Keratinocyte (primary cell): ENCODE measurements at regions not wholly inside any gene's neighbourhood (a gene's known extent, or its start where the extent isn't known, plus 50 kb on each side); places are given as distances from the start of the nearest gene placed in this dataset.
A peak's percentile ranks its signal among the peaks of the same experiment; 100 is the strongest.

Experiments used
- DNase-seq: peaks from one replicate; pipeline ENCODE4 v3.0.0-alpha.2; 2011; ENCODE audit warnings: low read depth, missing footprints, low spot score
- FAIRE-seq: peaks from 2 replicates; lab custom pipeline; 2011; peaks lifted over from hg19 to GRCh38; lab: Jason Lieb, UNC
- H2AFZ ChIP-seq: 2 replicates; pipeline ENCODE4 v1.6.0; 2012; ENCODE audit warnings: low read length, control low read depth, inconsistent platforms; ENCODE audit not compliant: control insufficient read depth
- H3K27ac ChIP-seq: 2 replicates; pipeline ENCODE4 v1.5.1; 2011; ENCODE audit warnings: low read length; ENCODE audit not compliant: control insufficient read depth, insufficient read depth
- H3K27me3 ChIP-seq: 3 replicates; pipeline ENCODE4 v1.6.0; 2011; ENCODE audit warnings: low read length; ENCODE audit not compliant: control insufficient read depth, insufficient read depth; ENCODE audit errors: extremely low read depth
- H3K36me3 ChIP-seq, 2 experiments: 2 replicates in 1 of 2; 3 replicates in 1 of 2; pipeline ENCODE4 v1.5.1; 2011; ENCODE audit warnings: low read length in 2 of 2, mild to moderate bottlenecking in 1 of 2; ENCODE audit not compliant: control insufficient read depth in 2 of 2, insufficient read depth in 2 of 2; ENCODE audit errors: extremely low read depth in 1 of 2
- H3K4me1 ChIP-seq: 3 replicates; pipeline ENCODE4 v1.5.1; 2011; ENCODE audit warnings: low read length; ENCODE audit not compliant: control insufficient read depth, insufficient read depth; ENCODE audit errors: extremely low read depth
- H3K4me2 ChIP-seq: 3 replicates; pipeline ENCODE4 v1.6.0; 2011; ENCODE audit warnings: low read depth, low read length; ENCODE audit not compliant: control insufficient read depth, insufficient read depth; ENCODE audit errors: extremely low read depth
- H3K4me3 ChIP-seq, 3 experiments: fragments of 200-600 bp in 1 of 3; sonication (generic) in 1 of 3; 2 replicates in 2 of 3; 3 replicates in 1 of 3; pipeline ENCODE4 v1.5.1; 2011 to 2016; ENCODE audit warnings: low read length in 3 of 3, mild to moderate bottlenecking in 3 of 3, control low read depth in 2 of 3, inconsistent platforms in 1 of 3, low read depth in 1 of 3, mixed read lengths in 1 of 3, mixed run types in 1 of 3, moderate library complexity in 1 of 3; ENCODE audit not compliant: control insufficient read depth in 2 of 3, insufficient read depth in 2 of 3; ENCODE audit errors: extremely low read depth in 1 of 3
- H3K79me2 ChIP-seq: 2 replicates; pipeline ENCODE4 v1.6.0; 2012; ENCODE audit warnings: low read length; ENCODE audit not compliant: control insufficient read depth, insufficient read depth
- H3K9ac ChIP-seq: 3 replicates; pipeline ENCODE4 v1.6.0; 2011; ENCODE audit warnings: low read length; ENCODE audit not compliant: control insufficient read depth, insufficient read depth; ENCODE audit errors: extremely low read depth
- H3K9me1 ChIP-seq: 3 replicates; pipeline ENCODE4 v1.6.0; 2011; ENCODE audit warnings: low read length; ENCODE audit not compliant: control insufficient read depth, insufficient read depth; ENCODE audit errors: extremely low read depth
- H3K9me3 ChIP-seq: 2 replicates; pipeline ENCODE4 v1.5.1; 2012; ENCODE audit warnings: low read depth, low read length; ENCODE audit not compliant: control insufficient read depth
- H4K20me1 ChIP-seq: 3 replicates; pipeline ENCODE4 v1.6.0; 2011; ENCODE audit warnings: low read length; ENCODE audit not compliant: control insufficient read depth, insufficient read depth; ENCODE audit errors: extremely low read depth
- EZH2 ChIP-seq: IDR thresholded peaks from one replicate; pipeline ENCODE4 v1.6.1; 2012; ENCODE audit warnings: inconsistent platforms, mild to moderate bottlenecking, low read length, moderate library complexity
- dilution Hi-C: fragments of 300-500 bp; cut with MboI; formaldehyde crosslinking; loops from one replicate; pipeline ENCODE4 v1.7.0; 2020; ENCODE audit warnings: low sequenced_read_pairs; ENCODE audit not compliant: extremely low pct_ligation_motif_present
- TF ChIP-seq, protein P1 (sequence below), 3 experiments: IDR thresholded peaks in 1 of 3; conservative IDR thresholded peaks in 1 of 3; optimal IDR thresholded peaks in 1 of 3; 2 replicates in 2 of 3; 3 replicates in 1 of 3; pipeline versions ENCODE3 to v1.5.1; 2011; ENCODE audit warnings: low read length in 3 of 3, mild to moderate bottlenecking in 3 of 3, moderate library complexity in 2 of 3, control low read depth in 1 of 3, inconsistent platforms in 1 of 3; ENCODE audit not compliant: insufficient read depth in 2 of 3; ENCODE audit errors: extremely low read depth in 1 of 3

DNA sequence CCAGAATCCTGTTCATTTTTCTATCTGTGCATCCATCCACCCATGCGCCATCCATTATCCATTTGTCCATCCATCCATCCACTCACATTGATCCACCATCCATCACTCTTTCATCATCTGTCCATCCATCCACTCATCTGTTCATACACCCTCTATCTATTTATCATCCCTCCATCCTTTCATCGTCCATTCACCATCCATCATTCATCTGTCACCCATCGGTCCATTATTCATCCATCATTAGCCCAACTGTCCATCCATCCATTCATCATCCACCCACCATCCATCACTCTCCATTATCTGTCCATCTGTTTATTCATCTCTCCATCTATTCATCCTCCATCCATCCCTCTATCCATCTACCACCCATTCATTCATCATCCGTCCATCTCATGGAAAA is 125.7 kb upstream of the TMPRSS2 start:
- Histone ChIP-seq H3K9me1 (no peaks in the 10 kb centered on the region), H3K27ac (peak overlapping the region; percentile 56), H3K79me2 (no peaks in the 10 kb centered on the region), H3K9me3 (peaks cover 2% of the 10 kb centered on the region), H4K20me1 (no peaks in the 10 kb centered on the region), H3K4me1 (peaks cover 53% of the 10 kb centered on the region), H2AFZ (no peak overlapping the region), H3K27me3 (no peaks in the 10 kb centered on the region), H3K9ac (no peak overlapping the region), H3K36me3 (no peaks in the 10 kb centered on the region), H3K4me2 (peak overlapping the region; percentile 25), H3K4me3 (no peak overlapping the region)
- dilution Hi-C loops = no loop called here
- no peak for TF ChIP-seq EZH2
- TF ChIP-seq, protein P1, sequence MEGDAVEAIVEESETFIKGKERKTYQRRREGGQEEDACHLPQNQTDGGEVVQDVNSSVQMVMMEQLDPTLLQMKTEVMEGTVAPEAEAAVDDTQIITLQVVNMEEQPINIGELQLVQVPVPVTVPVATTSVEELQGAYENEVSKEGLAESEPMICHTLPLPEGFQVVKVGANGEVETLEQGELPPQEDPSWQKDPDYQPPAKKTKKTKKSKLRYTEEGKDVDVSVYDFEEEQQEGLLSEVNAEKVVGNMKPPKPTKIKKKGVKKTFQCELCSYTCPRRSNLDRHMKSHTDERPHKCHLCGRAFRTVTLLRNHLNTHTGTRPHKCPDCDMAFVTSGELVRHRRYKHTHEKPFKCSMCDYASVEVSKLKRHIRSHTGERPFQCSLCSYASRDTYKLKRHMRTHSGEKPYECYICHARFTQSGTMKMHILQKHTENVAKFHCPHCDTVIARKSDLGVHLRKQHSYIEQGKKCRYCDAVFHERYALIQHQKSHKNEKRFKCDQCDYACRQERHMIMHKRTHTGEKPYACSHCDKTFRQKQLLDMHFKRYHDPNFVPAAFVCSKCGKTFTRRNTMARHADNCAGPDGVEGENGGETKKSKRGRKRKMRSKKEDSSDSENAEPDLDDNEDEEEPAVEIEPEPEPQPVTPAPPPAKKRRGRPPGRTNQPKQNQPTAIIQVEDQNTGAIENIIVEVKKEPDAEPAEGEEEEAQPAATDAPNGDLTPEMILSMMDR (optimal IDR thresholded peaks at IDR 0.05 in 1 of 3, IDR thresholded peaks at IDR 0.05 in 1 of 3, conservative IDR thresholded peaks at IDR 0.05 in 1 of 3; ENCODE audit: extremely low read depth in 1 of 3, insufficient read depth in 2 of 3, low read length in 3 of 3) = no peak
- FAIRE-seq (peak; percentile 17), DNase-seq (no peak)

DNA sequence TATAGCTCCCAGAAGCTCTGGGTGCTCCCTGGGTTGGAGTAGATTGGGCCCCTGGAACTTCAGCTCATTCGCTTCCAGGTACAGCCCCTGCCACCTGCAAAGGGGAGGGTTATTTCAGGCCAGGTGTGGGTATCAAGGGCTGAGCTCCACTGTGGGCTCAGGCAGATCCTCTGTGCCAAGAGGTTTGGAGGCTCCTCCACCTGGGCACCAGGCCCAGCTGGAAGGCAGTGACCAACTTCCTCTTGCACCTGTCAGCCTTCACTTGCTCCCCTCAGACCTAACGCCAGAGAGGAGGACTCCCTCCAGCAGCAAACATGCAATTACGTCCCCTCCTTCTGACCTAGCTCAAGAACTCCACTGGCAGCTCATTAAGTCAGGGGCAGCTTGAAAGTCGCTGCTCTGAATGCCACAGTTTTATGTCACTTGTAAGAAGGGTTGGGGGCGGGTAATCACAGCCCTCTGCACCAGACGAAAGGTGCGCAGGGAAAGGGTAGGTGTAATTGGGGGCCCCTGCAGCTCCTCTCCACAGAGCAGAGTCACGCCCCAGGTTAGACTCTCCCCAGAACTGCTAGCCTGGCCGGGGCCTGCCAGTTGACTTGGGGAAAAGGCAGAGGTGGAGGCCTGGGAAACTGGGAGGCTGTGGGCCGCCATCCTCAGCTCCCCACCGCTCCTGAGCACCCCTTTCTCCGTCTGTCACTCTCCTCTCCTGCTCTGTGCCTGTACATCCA is 125.0 kb upstream of the TMPRSS2 start:
- H3K27ac ChIP-seq = peak overlapping the region; percentile 69
- no peaks in the 10 kb centered on the region for H3K9me3 ChIP-seq
- FAIRE-seq = no peak
- H3K4me1 ChIP-seq = peaks cover 53% of the 10 kb centered on the region
- no peaks in the 10 kb centered on the region for H3K9me1 ChIP-seq
- H2AFZ ChIP-seq = no peak overlapping the region
- no peaks in the 10 kb centered on the region for H3K27me3 ChIP-seq
- H3K4me3 ChIP-seq = no peak overlapping the region
- no peak for DNase-seq
- no peak overlapping the region for H3K4me2 ChIP-seq
- H3K79me2 ChIP-seq = no peaks in the 10 kb centered on the region
- TF ChIP-seq, protein P1 (optimal IDR thresholded peaks at IDR 0.05 in 1 of 3, IDR thresholded peaks at IDR 0.05 in 1 of 3, conservative IDR thresholded peaks at IDR 0.05 in 1 of 3; ENCODE audit: extremely low read depth in 1 of 3, insufficient read depth in 2 of 3, low read length in 3 of 3) = no peak
- no peaks in the 10 kb centered on the region for H4K20me1 ChIP-seq
- H3K9ac ChIP-seq = no peak overlapping the region
- no peaks in the 10 kb centered on the region for H3K36me3 ChIP-seq
- dilution Hi-C loops = no loop called here
